ENCODE measurements at regions not wholly inside any gene's neighbourhood (a gene's known extent, or its start where the extent isn't known, plus 50 kb on each side); places are given as distances from the start of the nearest gene placed in this dataset.

DNA sequence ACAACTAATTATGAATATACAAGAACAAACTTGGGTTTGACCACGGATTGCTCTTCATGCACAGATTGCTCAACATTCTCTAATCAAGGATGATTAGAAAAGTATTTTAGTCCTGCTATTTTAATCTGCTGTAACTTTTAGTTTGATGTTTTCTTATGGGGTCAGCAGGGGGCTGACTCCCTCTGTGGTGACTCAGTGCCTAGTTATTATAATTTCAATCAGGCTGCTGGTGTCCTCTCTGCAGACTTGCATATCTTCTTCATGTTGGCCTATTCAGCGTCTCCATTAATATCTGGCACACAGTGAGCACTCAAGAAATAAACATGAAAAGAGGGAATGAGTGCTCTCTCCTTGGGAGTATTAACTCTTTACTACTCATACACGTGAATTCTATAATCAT, 223.8 kb upstream of the DDI1 start:
- TF ChIP-seq, protein P1, sequence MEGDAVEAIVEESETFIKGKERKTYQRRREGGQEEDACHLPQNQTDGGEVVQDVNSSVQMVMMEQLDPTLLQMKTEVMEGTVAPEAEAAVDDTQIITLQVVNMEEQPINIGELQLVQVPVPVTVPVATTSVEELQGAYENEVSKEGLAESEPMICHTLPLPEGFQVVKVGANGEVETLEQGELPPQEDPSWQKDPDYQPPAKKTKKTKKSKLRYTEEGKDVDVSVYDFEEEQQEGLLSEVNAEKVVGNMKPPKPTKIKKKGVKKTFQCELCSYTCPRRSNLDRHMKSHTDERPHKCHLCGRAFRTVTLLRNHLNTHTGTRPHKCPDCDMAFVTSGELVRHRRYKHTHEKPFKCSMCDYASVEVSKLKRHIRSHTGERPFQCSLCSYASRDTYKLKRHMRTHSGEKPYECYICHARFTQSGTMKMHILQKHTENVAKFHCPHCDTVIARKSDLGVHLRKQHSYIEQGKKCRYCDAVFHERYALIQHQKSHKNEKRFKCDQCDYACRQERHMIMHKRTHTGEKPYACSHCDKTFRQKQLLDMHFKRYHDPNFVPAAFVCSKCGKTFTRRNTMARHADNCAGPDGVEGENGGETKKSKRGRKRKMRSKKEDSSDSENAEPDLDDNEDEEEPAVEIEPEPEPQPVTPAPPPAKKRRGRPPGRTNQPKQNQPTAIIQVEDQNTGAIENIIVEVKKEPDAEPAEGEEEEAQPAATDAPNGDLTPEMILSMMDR (IDR thresholded peaks at IDR 0.05) = no peak
- TF ChIP-seq POLR2A (IDR thresholded peaks at IDR 0.05) = no peak

Measured in lower leg skin (tissue), 3 donors.